HCT116 (cell line): ENCODE measurements at regions not wholly inside any gene's neighbourhood (a gene's known extent, or its start where the extent isn't known, plus 50 kb on each side); places are given as distances from the start of the nearest gene placed in this dataset.

ENCODE experiments used
- ATAC-seq: fragments of 200-7000 bp; cut with Tn5 transposase; 2 replicates; pipeline ENCODE4 v1.9.1; 2020; ENCODE audit warnings: mild to moderate bottlenecking, moderate library complexity
- BruUV-seq: library from RNA; stranded (reverse); fragments of 400-500 nt; replicated peaks from 2 replicates; lab custom pipeline; 2021; lab: Mats Ljungman, UMichigan
- CTCF ChIA-PET: fragments of 300-600 bp; sonication (Branson Sonifier 250); formaldehyde crosslinking; loops from one replicate; lab custom pipeline; 2021; ENCODE audit warnings: antibody characterized with exemption; lab: Charles Lee
- POLR2A ChIA-PET: fragments of 300-600, 350-600 bp; sonication (Branson Sonifier 250); formaldehyde crosslinking; loops from one replicate; lab custom pipeline; 2021; ENCODE audit warnings: antibody characterized with exemption; lab: Charles Lee
- RAD21 ChIA-PET, 2 experiments: fragments of 300-600 bp; sonication (Branson Sonifier 250); formaldehyde crosslinking; loops; one replicate each; lab custom pipeline; 2023; ENCODE audit warnings: low total read pairs in 2 of 2; ENCODE audit not compliant: uncharacterized antibody in 2 of 2, unreplicated experiment in 2 of 2, low non-redundant PET in 1 of 2; lab: Charles Lee
- DNase-seq: peaks from one replicate; pipeline ENCODE4 v3.0.0-alpha.2; 2010; ENCODE audit warnings: low read depth, low spot score
- H2AFZ ChIP-seq: fragments of 200-600 bp; shearing (Covaris generic), sonication (generic); 2 replicates; pipeline ENCODE4 v1.6.1; 2017; ENCODE audit warnings: low read depth, mixed run types, mixed read lengths, antibody characterized with exemption, low read length; ENCODE audit not compliant: poor library complexity, severe bottlenecking
- H3K27ac ChIP-seq: 2 replicates; pipeline ENCODE4 v1.5.1; 2012; ENCODE audit warnings: low read depth, low read length
- H3K27me3 ChIP-seq: fragments of 200-600 bp; sonication (generic); 2 replicates; pipeline ENCODE4 v1.6.1; 2016; ENCODE audit warnings: mixed run types, low read length, mixed read lengths; ENCODE audit not compliant: insufficient read depth
- H3K36me3 ChIP-seq, 2 experiments: fragments of 200-500 bp in 1 of 2; fragments of 200-600 bp in 1 of 2; sonication (Bioruptor generic) in 1 of 2; sonication (generic) in 1 of 2; 2 replicates each; pipeline versions ENCODE4 v1.5.1 to v1.6.1; 2014 to 2016; ENCODE audit warnings: low read length in 2 of 2, inconsistent platforms in 1 of 2, mixed read lengths in 1 of 2, mixed run types in 1 of 2; ENCODE audit not compliant: insufficient read depth in 2 of 2, control insufficient read depth in 1 of 2
- H3K4me1 ChIP-seq, 2 experiments: fragments of 200-600 bp in 1 of 2; sonication (generic) in 1 of 2; 2 replicates each; pipeline versions ENCODE4 v1.5.1 to v1.6.1; 2012 to 2017; ENCODE audit warnings: low read length in 2 of 2, inconsistent platforms in 1 of 2, mild to moderate bottlenecking in 1 of 2, mixed read lengths in 1 of 2, mixed run types in 1 of 2, moderate library complexity in 1 of 2; ENCODE audit not compliant: insufficient read depth in 2 of 2, control insufficient read depth in 1 of 2
- H3K4me2 ChIP-seq: fragments of 200-600 bp; sonication (generic); 2 replicates; pipeline ENCODE4 v1.6.1; 2017; ENCODE audit warnings: mixed run types, low read length, mixed read lengths
- H3K4me3 ChIP-seq, 2 experiments: fragments of 200-600 bp in 1 of 2; sonication (generic) in 1 of 2; replicated peaks in 1 of 2; 2 replicates each; pipeline ENCODE4 v1.5.1; 2011 to 2016; ENCODE audit warnings: low read length in 2 of 2, control low read depth in 1 of 2, low read depth in 1 of 2, mild to moderate bottlenecking in 1 of 2, mixed read lengths in 1 of 2, mixed run types in 1 of 2
- H3K79me2 ChIP-seq: fragments of 200-600 bp; sonication (generic); 2 replicates; pipeline ENCODE4 v1.6.1; 2017; ENCODE audit warnings: mild to moderate bottlenecking, mixed run types, low read length, moderate library complexity, mixed read lengths; ENCODE audit not compliant: insufficient read depth
- H3K9ac ChIP-seq: fragments of 200-600 bp; sonication (generic); 2 replicates; pipeline ENCODE4 v1.6.1; 2016; ENCODE audit warnings: low read length, mixed read lengths
- H3K9me2 ChIP-seq: fragments of 200-600 bp; sonication (generic), shearing (Covaris generic); 2 replicates; pipeline ENCODE4 v1.6.1; 2017; ENCODE audit warnings: mixed run types, mild to moderate bottlenecking, moderate library complexity; ENCODE audit not compliant: insufficient read depth
- H3K9me3 ChIP-seq, 2 experiments: fragments of 200-500 bp in 1 of 2; fragments of 200-600 bp in 1 of 2; sonication (Bioruptor generic) in 1 of 2; sonication (generic) in 1 of 2; 2 replicates each; pipeline ENCODE4 v1.6.1; 2014 to 2017; ENCODE audit warnings: low read length in 2 of 2, mixed read lengths in 2 of 2, inconsistent platforms in 1 of 2, low read depth in 1 of 2, mild to moderate bottlenecking in 1 of 2, mixed run types in 1 of 2, moderate library complexity in 1 of 2; ENCODE audit not compliant: control insufficient read depth in 1 of 2, insufficient read depth in 1 of 2
- H4K20me1 ChIP-seq: fragments of 200-600 bp; sonication (generic), shearing (Covaris generic); 2 replicates; pipeline ENCODE4 v1.6.1; 2017; ENCODE audit warnings: mixed run types, mild to moderate bottlenecking, moderate library complexity; ENCODE audit not compliant: insufficient read depth
- CBX3 ChIP-seq: IDR thresholded peaks from 2 replicates; pipeline ENCODE4 v1.6.1; 2012; ENCODE audit warnings: low read depth
- JUND ChIP-seq: IDR thresholded peaks from 2 replicates; pipeline ENCODE4 v1.6.1; 2012
- POLR2AphosphoS5 ChIP-seq: IDR thresholded peaks from 2 replicates; pipeline ENCODE4 v1.6.1; 2011; ENCODE audit warnings: mild to moderate bottlenecking, low read depth, low read length, moderate library complexity
- RAD21 ChIP-seq: IDR thresholded peaks from 2 replicates; pipeline ENCODE4 v1.6.1; 2012; ENCODE audit warnings: low read depth, mild to moderate bottlenecking
- SRF ChIP-seq: IDR thresholded peaks from 2 replicates; pipeline ENCODE4 v1.6.1; 2012; ENCODE audit warnings: low read depth
- YY1 ChIP-seq: IDR thresholded peaks from 2 replicates; pipeline ENCODE4 v1.6.1; 2011; ENCODE audit warnings: low read length, low read depth, moderate library complexity, mild to moderate bottlenecking; ENCODE audit not compliant: insufficient replicate concordance; ENCODE audit errors: extremely low read depth
- ZFX ChIP-seq: fragments of 450-650 bp; IDR thresholded peaks from 2 replicates; pipeline ENCODE4 v1.6.1; 2017
- intact Hi-C: fragments of 100-400 bp; cut with micrococcal nuclease; formaldehyde crosslinking; loops from 2 replicates; pipeline ENCODE4 v1.10.0; 2022
- TF ChIP-seq, protein P1 (sequence below), 3 experiments: fragments of 200-600 bp in 1 of 3; sonication (generic) in 1 of 3; IDR thresholded peaks in 2 of 3; conservative IDR thresholded peaks in 1 of 3; 2 replicates each; pipeline ENCODE4 v1.5.1; 2012 to 2017; ENCODE audit warnings: low read depth in 2 of 3, low read length in 2 of 3, antibody characterized with exemption in 1 of 3, borderline replicate concordance in 1 of 3, control low read depth in 1 of 3, mild to moderate bottlenecking in 1 of 3, mixed read lengths in 1 of 3, mixed run types in 1 of 3, moderate library complexity in 1 of 3; ENCODE audit not compliant: insufficient read depth in 1 of 3
- TF ChIP-seq, protein P2 (sequence below): IDR thresholded peaks from 2 replicates; pipeline ENCODE4 v1.6.1; 2011; ENCODE audit warnings: mild to moderate bottlenecking, low read length, moderate library complexity; ENCODE audit not compliant: insufficient replicate concordance; ENCODE audit errors: extremely low read depth
- TF ChIP-seq, protein P3 (sequence below): IDR thresholded peaks from 2 replicates; pipeline ENCODE4 v1.6.1; 2012

DNA sequence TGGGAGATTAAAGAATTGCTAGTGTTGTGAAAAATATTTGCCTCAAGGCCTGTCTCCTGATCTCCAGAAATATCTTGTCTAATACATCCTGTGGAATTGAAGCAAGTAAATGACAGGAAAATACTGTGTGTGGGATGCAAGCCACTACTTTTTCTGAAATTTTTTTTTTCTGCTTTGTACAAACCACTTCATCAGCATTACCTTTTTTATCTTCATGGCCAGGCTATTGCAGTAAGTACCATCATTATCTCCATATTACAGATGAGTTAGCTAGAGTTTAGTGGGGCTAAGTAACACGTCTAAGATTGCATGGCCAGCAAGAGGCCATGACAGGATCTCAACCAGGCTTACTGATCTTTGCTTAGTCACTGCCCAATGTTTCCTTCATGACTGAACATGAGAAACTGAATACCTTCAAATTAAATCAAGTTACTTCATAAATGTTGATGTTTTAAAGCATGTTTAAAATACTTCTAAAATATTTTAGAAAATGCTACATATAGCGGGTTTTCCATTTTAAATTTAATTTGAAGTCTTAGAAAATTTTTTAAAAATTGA is 273.7 kb downstream of the SLC6A15 start:
- no peak overlapping the region for H3K9ac ChIP-seq
- H2AFZ ChIP-seq = no peak overlapping the region
- no peak overlapping the region for H3K4me2 ChIP-seq
- CTCF ChIA-PET = interaction anchor here (2.1 kb wide), 1 partner anchor 204 kb away, joined by 6 read pairs; no protein-coding TSS in a partner anchor
- intact Hi-C loops = no loop called here
- POLR2A ChIA-PET = no interaction called here
- RAD21 ChIA-PET = no interaction called here
- ATAC-seq (no peak), DNase-seq (no peak)
- H3K27me3 ChIP-seq = no peaks in the 10 kb centered on the region
- no peak overlapping the region for H3K27ac ChIP-seq
- no peaks in the 10 kb centered on the region for H3K36me3 ChIP-seq
- no peaks in the 10 kb centered on the region for H3K4me1 ChIP-seq
- H3K9me2 ChIP-seq = no peaks in the 10 kb centered on the region
- no TSS peak for BruUV-seq
- no peaks in the 10 kb centered on the region for H3K79me2 ChIP-seq
- H3K9me3 ChIP-seq = no peaks in the 10 kb centered on the region
- H3K4me3 ChIP-seq = no peak overlapping the region
- no peak for TF ChIP-seq RAD21
- TF ChIP-seq ZFX = no peak
- TF ChIP-seq YY1 = no peak
- TF ChIP-seq, protein P1, sequence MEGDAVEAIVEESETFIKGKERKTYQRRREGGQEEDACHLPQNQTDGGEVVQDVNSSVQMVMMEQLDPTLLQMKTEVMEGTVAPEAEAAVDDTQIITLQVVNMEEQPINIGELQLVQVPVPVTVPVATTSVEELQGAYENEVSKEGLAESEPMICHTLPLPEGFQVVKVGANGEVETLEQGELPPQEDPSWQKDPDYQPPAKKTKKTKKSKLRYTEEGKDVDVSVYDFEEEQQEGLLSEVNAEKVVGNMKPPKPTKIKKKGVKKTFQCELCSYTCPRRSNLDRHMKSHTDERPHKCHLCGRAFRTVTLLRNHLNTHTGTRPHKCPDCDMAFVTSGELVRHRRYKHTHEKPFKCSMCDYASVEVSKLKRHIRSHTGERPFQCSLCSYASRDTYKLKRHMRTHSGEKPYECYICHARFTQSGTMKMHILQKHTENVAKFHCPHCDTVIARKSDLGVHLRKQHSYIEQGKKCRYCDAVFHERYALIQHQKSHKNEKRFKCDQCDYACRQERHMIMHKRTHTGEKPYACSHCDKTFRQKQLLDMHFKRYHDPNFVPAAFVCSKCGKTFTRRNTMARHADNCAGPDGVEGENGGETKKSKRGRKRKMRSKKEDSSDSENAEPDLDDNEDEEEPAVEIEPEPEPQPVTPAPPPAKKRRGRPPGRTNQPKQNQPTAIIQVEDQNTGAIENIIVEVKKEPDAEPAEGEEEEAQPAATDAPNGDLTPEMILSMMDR (IDR thresholded peaks at IDR 0.05 in 2 of 3, conservative IDR thresholded peaks at IDR 0.05 in 1 of 3; ENCODE audit: borderline replicate concordance in 1 of 3, insufficient read depth in 1 of 3, low read depth in 2 of 3, low read length in 2 of 3) = no peak
- TF ChIP-seq, protein P2, sequence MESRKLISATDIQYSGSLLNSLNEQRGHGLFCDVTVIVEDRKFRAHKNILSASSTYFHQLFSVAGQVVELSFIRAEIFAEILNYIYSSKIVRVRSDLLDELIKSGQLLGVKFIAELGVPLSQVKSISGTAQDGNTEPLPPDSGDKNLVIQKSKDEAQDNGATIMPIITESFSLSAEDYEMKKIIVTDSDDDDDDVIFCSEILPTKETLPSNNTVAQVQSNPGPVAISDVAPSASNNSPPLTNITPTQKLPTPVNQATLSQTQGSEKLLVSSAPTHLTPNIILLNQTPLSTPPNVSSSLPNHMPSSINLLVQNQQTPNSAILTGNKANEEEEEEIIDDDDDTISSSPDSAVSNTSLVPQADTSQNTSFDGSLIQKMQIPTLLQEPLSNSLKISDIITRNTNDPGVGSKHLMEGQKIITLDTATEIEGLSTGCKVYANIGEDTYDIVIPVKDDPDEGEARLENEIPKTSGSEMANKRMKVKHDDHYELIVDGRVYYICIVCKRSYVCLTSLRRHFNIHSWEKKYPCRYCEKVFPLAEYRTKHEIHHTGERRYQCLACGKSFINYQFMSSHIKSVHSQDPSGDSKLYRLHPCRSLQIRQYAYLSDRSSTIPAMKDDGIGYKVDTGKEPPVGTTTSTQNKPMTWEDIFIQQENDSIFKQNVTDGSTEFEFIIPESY = no peak
- TF ChIP-seq JUND = no peak
- no peak for TF ChIP-seq POLR2AphosphoS5
- TF ChIP-seq SRF = no peak
- TF ChIP-seq, protein P3, sequence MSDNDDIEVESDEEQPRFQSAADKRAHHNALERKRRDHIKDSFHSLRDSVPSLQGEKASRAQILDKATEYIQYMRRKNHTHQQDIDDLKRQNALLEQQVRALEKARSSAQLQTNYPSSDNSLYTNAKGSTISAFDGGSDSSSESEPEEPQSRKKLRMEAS = no peak
- TF ChIP-seq CBX3 = no peak
- H4K20me1 ChIP-seq = no peaks in the 10 kb centered on the region
